ENCODE measurements at regions not wholly inside any gene's neighbourhood (a gene's known extent, or its start where the extent isn't known, plus 50 kb on each side); places are given as distances from the start of the nearest gene placed in this dataset.

- DNase-seq: no peak
- WGBS (ENCODE audit: extremely low coverage, insufficient read length, low lambda C conversion rate): no CpG with 5 or more reads among the region's 2 CpGs
Measured at GRCh38 chr5:130975299-130975698, 189.8 kb downstream of the HINT1 start.

More at GRCh38 chr5:130975299-130975698, 189.8 kb downstream of the HINT1 start:
- no peak overlapping the region for H3K23ac ChIP-seq (ENCODE audit: insufficient read length, low read depth, low read length)
- H3K79me1 ChIP-seq (ENCODE audit: insufficient read depth, low read depth, low read length, poor library complexity, severe bottlenecking): no peaks in the 10 kb centered on the region
- H4K20me1 ChIP-seq (ENCODE audit: control insufficient read depth, insufficient read depth, insufficient read length): no peaks in the 10 kb centered on the region
- H3K27me3 ChIP-seq (ENCODE audit: insufficient read depth, low read length): no peaks in the 10 kb centered on the region
- Mint-ChIP-seq H3K4me1 (peaks cover 24 to 25% of the 10 kb centered on the region in 2 experiments), H3K36me3 (ENCODE audit: insufficient read depth in 1 of 3, low read depth in 3 of 3) (peaks cover 3 to 8% (median 4%) of the 10 kb centered on the region in 3 experiments; a peak in 3 of 7 replicates), H3K9me3 (no peaks in the 10 kb centered on the region; a peak in 1 of 5 replicates), H3K4me3 (no peak overlapping the region), H3K27ac (peak overlapping the region; percentile 9 to 95 (median 29); a peak in 4 of 7 replicates), H3K27me3 (ENCODE audit: low read depth) (peaks cover 2% of the 10 kb centered on the region; the same call in 1 of the 2 replicates)
- no peak overlapping the region for H3K4ac ChIP-seq (ENCODE audit: low read depth, low read length)
- H3K23me2 ChIP-seq (ENCODE audit: insufficient read length, low read depth, low read length, poor library complexity, severe bottlenecking): peaks cover 2% of the 10 kb centered on the region
- H4K8ac ChIP-seq (replicated peaks; ENCODE audit: insufficient read length, low read depth, low read length): no peak overlapping the region
- H3T11ph ChIP-seq (ENCODE audit: low read length): no peak overlapping the region
- H4K5ac ChIP-seq (ENCODE audit: insufficient read length, low read depth, low read length): no peak overlapping the region
- H3K9ac ChIP-seq (ENCODE audit: extremely low read depth, insufficient read length, low read length): no peak overlapping the region
- H2BK15ac ChIP-seq (ENCODE audit: low read depth, low read length): no peak overlapping the region
- H3K14ac ChIP-seq (ENCODE audit: insufficient read depth, low read length): peak overlapping the region; percentile 78; the same call in 1 of the 2 replicates
- H4K91ac ChIP-seq (ENCODE audit: insufficient read length, low read depth, low read length): no peak overlapping the region
- no peak overlapping the region for H2BK12ac ChIP-seq (ENCODE audit: insufficient read length, low read depth, low read length)
- peaks cover 7% of the 10 kb centered on the region; the same call in 1 of the 2 replicates for H3K4me1 ChIP-seq (ENCODE audit: insufficient read depth, low read length)
- H2AK5ac ChIP-seq (ENCODE audit: insufficient read length, low read length): no peak overlapping the region
- no peak overlapping the region for H3K56ac ChIP-seq (ENCODE audit: insufficient read length, low read depth, low read length)
- H2AFZ ChIP-seq (ENCODE audit: low read length): peak overlapping the region; percentile 54
- no peak overlapping the region for H2BK20ac ChIP-seq (ENCODE audit: low read depth, low read length, poor library complexity, severe bottlenecking)
- no peaks in the 10 kb centered on the region for H3K79me2 ChIP-seq (ENCODE audit: insufficient read depth, low read length)
- H3K9me3 ChIP-seq (ENCODE audit: control insufficient read depth, low read depth, low read length): no peaks in the 10 kb centered on the region
- H2BK5ac ChIP-seq (ENCODE audit: insufficient read length, low read length): no peak overlapping the region
- H3K4me2 ChIP-seq (ENCODE audit: insufficient read depth, insufficient read length, low read length): no peak overlapping the region
- no peak overlapping the region for H3K27ac ChIP-seq (ENCODE audit: insufficient read length, low read depth, low read length)
- TF ChIP-seq, protein P1, sequence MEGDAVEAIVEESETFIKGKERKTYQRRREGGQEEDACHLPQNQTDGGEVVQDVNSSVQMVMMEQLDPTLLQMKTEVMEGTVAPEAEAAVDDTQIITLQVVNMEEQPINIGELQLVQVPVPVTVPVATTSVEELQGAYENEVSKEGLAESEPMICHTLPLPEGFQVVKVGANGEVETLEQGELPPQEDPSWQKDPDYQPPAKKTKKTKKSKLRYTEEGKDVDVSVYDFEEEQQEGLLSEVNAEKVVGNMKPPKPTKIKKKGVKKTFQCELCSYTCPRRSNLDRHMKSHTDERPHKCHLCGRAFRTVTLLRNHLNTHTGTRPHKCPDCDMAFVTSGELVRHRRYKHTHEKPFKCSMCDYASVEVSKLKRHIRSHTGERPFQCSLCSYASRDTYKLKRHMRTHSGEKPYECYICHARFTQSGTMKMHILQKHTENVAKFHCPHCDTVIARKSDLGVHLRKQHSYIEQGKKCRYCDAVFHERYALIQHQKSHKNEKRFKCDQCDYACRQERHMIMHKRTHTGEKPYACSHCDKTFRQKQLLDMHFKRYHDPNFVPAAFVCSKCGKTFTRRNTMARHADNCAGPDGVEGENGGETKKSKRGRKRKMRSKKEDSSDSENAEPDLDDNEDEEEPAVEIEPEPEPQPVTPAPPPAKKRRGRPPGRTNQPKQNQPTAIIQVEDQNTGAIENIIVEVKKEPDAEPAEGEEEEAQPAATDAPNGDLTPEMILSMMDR (conservative IDR thresholded peaks at IDR 0.05): no peak
- no peak overlapping the region for H3K18ac ChIP-seq (ENCODE audit: insufficient read length, low read depth, low read length)
- no peak overlapping the region for H2BK120ac ChIP-seq (ENCODE audit: low read depth, low read length, poor library complexity, severe bottlenecking)
